Mesenchymal stem cell (in vitro differentiated cells and primary cell): ENCODE measurements at regions not wholly inside any gene's neighbourhood (a gene's known extent, or its start where the extent isn't known, plus 50 kb on each side); places are given as distances from the start of the nearest gene placed in this dataset.

Source experiments
- DNase-seq: peaks from one replicate; pipeline ENCODE4 v3.0.0-alpha.2; 2013
- H2AFZ ChIP-seq: one replicate; pipeline ENCODE4 v1.6.1; 2013; ENCODE audit warnings: low read depth, mild to moderate bottlenecking, control low read depth, inconsistent platforms, low read length, moderate library complexity
- H2AK5ac ChIP-seq: 2 replicates; pipeline ENCODE4 v1.6.1; 2013; ENCODE audit warnings: low read length, moderate library complexity, mild to moderate bottlenecking, inconsistent platforms; ENCODE audit not compliant: severe bottlenecking
- H2BK120ac ChIP-seq: one replicate; pipeline ENCODE4 v1.6.1; 2013; ENCODE audit warnings: low read depth, mild to moderate bottlenecking, inconsistent platforms, low read length, moderate library complexity
- H2BK12ac ChIP-seq, 2 experiments: one replicate each; pipeline ENCODE4 v1.6.1; 2013; ENCODE audit warnings: inconsistent platforms in 2 of 2, low read length in 2 of 2, mild to moderate bottlenecking in 2 of 2, moderate library complexity in 2 of 2, control low read depth in 1 of 2
- H2BK15ac ChIP-seq: one replicate; pipeline ENCODE4 v1.6.1; 2013; ENCODE audit warnings: mild to moderate bottlenecking, low read depth, inconsistent platforms; ENCODE audit not compliant: poor library complexity, severe bottlenecking
- H2BK5ac ChIP-seq: 2 replicates; pipeline ENCODE4 v1.6.1; 2013; ENCODE audit warnings: low read depth, mild to moderate bottlenecking, low read length, control low read depth, inconsistent platforms; ENCODE audit not compliant: poor library complexity, severe bottlenecking
- H3K14ac ChIP-seq, 2 experiments: one replicate each; pipeline ENCODE4 v1.6.1; 2013; ENCODE audit warnings: inconsistent platforms in 2 of 2, low read length in 2 of 2, control low read depth in 1 of 2, mild to moderate bottlenecking in 1 of 2, moderate library complexity in 1 of 2
- H3K18ac ChIP-seq, 2 experiments: one replicate each; pipeline ENCODE4 v1.6.1; 2013; ENCODE audit warnings: inconsistent platforms in 2 of 2, low read length in 2 of 2, control low read depth in 1 of 2, low read depth in 1 of 2, mild to moderate bottlenecking in 1 of 2
- H3K23ac ChIP-seq, 2 experiments: one replicate each; pipeline ENCODE4 v1.6.1; 2013; ENCODE audit warnings: inconsistent platforms in 2 of 2, low read length in 2 of 2, mild to moderate bottlenecking in 2 of 2, moderate library complexity in 2 of 2, control low read depth in 1 of 2
- H3K27ac ChIP-seq: 2 replicates; pipeline ENCODE4 v1.5.1; 2013; ENCODE audit warnings: mild to moderate bottlenecking, moderate library complexity, low read length, control low read depth, inconsistent platforms; ENCODE audit not compliant: poor library complexity, severe bottlenecking
- H3K27me3 ChIP-seq, 2 experiments: 2 replicates each; pipeline versions ENCODE4 v1.6.1 to v1.7.0; 2013; ENCODE audit warnings: low read length in 2 of 2, mild to moderate bottlenecking in 2 of 2, moderate library complexity in 2 of 2, control low read depth in 1 of 2, inconsistent platforms in 1 of 2; ENCODE audit not compliant: control insufficient read depth in 1 of 2, insufficient read depth in 1 of 2
- H3K36me3 ChIP-seq, 2 experiments: 2 replicates each; pipeline versions ENCODE4 v1.6.1 to v1.7.0; 2013; ENCODE audit warnings: low read length in 2 of 2, control low read depth in 1 of 2, inconsistent platforms in 1 of 2, low read depth in 1 of 2, mild to moderate bottlenecking in 1 of 2; ENCODE audit not compliant: insufficient read depth in 2 of 2, control insufficient read depth in 1 of 2
- H3K4ac ChIP-seq, 2 experiments: one replicate each; pipeline ENCODE4 v1.6.1; 2013; ENCODE audit warnings: inconsistent platforms in 2 of 2, low read length in 2 of 2, mild to moderate bottlenecking in 2 of 2, moderate library complexity in 2 of 2, control low read depth in 1 of 2, low read depth in 1 of 2
- H3K4me1 ChIP-seq: 2 replicates; pipeline ENCODE4 v1.6.1; 2013; ENCODE audit warnings: low read depth, low read length, control low read depth; ENCODE audit not compliant: control insufficient read depth, insufficient read depth
- H3K4me2 ChIP-seq: 2 replicates; pipeline ENCODE4 v1.6.1; 2013; ENCODE audit warnings: low read length, mild to moderate bottlenecking, inconsistent platforms; ENCODE audit not compliant: poor library complexity, severe bottlenecking
- H3K4me3 ChIP-seq, 2 experiments: 2 replicates each; pipeline versions ENCODE4 v1.5.1 to v1.7.0; 2013; ENCODE audit warnings: low read length in 2 of 2, mild to moderate bottlenecking in 2 of 2, control low read depth in 1 of 2, low read depth in 1 of 2; ENCODE audit not compliant: insufficient read depth in 1 of 2
- H3K79me1 ChIP-seq: replicated peaks from 2 replicates; pipeline ENCODE4 v1.6.1; 2013; ENCODE audit warnings: mild to moderate bottlenecking, control low read depth, low read length, inconsistent platforms; ENCODE audit not compliant: poor library complexity, severe bottlenecking
- H3K9ac ChIP-seq: 2 replicates; pipeline ENCODE4 v1.7.0; 2013; ENCODE audit warnings: mild to moderate bottlenecking, low read length, moderate library complexity
- H3K9me3 ChIP-seq: 2 replicates; pipeline ENCODE4 v1.7.0; 2013; ENCODE audit warnings: mild to moderate bottlenecking, low read length; ENCODE audit not compliant: control insufficient read depth
- H4K8ac ChIP-seq: one replicate; pipeline ENCODE4 v1.6.1; 2013; ENCODE audit warnings: inconsistent platforms, mild to moderate bottlenecking, low read length, moderate library complexity
- H4K91ac ChIP-seq: one replicate; pipeline ENCODE4 v1.6.1; 2013; ENCODE audit warnings: mild to moderate bottlenecking, low read length, inconsistent platforms
- WGBS: methylation state at CpG from one replicate; pipeline ENCODE4 v1.1.7; 2013; ENCODE audit warnings: mixed read lengths; 5-methylcytosine and 5-hydroxymethylcytosine counted together

GRCh38 chr10:78307576-78307975 is 273.9 kb downstream of the RPS24 start:
- H3K14ac ChIP-seq, result no peak overlapping the region
- no peak overlapping the region for H3K18ac ChIP-seq
- H2BK15ac ChIP-seq, result no peak overlapping the region
- no peak overlapping the region for H3K4me3 ChIP-seq
- no peak for DNase-seq
- no peak overlapping the region for H2BK12ac ChIP-seq
- H3K36me3 ChIP-seq, result no peaks in the 10 kb centered on the region
- H3K9me3 ChIP-seq, result no peaks in the 10 kb centered on the region
- H2AK5ac ChIP-seq, result no peak overlapping the region
- H2BK120ac ChIP-seq, result no peak overlapping the region
- H2AFZ ChIP-seq, result no peak overlapping the region
- no peak overlapping the region for H4K8ac ChIP-seq
- no peaks in the 10 kb centered on the region for H3K79me1 ChIP-seq
- WGBS, result 48% methylated on average over 1 of the region's 1 CpG
- H3K27me3 ChIP-seq, result no peaks in the 10 kb centered on the region
- peaks cover 13% of the 10 kb centered on the region for H3K4me1 ChIP-seq
- H3K9ac ChIP-seq, result peak overlapping the region; percentile 2
- no peak overlapping the region for H3K23ac ChIP-seq
- H2BK5ac ChIP-seq, result no peak overlapping the region
- no peak overlapping the region for H4K91ac ChIP-seq
- H3K27ac ChIP-seq, result no peak overlapping the region
- H3K4me2 ChIP-seq, result no peak overlapping the region
- H3K4ac ChIP-seq, result no peak overlapping the region

GRCh38 chr10:78309536-78310237 is 276.0 kb downstream of the RPS24 start:
- no peak overlapping the region for H3K4me3 ChIP-seq
- H4K91ac ChIP-seq, result no peak overlapping the region
- H2AK5ac ChIP-seq, result no peak overlapping the region
- 96% methylated on average over 7 of the region's 15 CpGs for WGBS
- no peak overlapping the region for H4K8ac ChIP-seq
- no peak overlapping the region for H3K9ac ChIP-seq
- no peaks in the 10 kb centered on the region for H3K79me1 ChIP-seq
- no peak overlapping the region for H3K14ac ChIP-seq
- no peak overlapping the region for H2BK15ac ChIP-seq
- H3K27me3 ChIP-seq, result no peaks in the 10 kb centered on the region
- no peak overlapping the region for H3K18ac ChIP-seq
- no peak overlapping the region for H2AFZ ChIP-seq
- H2BK120ac ChIP-seq, result no peak overlapping the region
- no peak for DNase-seq
- no peak overlapping the region for H2BK12ac ChIP-seq
- H3K36me3 ChIP-seq, result no peaks in the 10 kb centered on the region
- no peak overlapping the region for H3K27ac ChIP-seq
- H3K9me3 ChIP-seq, result peaks cover 1% of the 10 kb centered on the region
- no peak overlapping the region for H2BK5ac ChIP-seq
- H3K23ac ChIP-seq, result no peak overlapping the region
- no peak overlapping the region for H3K4ac ChIP-seq
- peaks cover 8% of the 10 kb centered on the region for H3K4me1 ChIP-seq
- H3K4me2 ChIP-seq, result no peak overlapping the region

- DNase-seq, result no peak
- no peak overlapping the region for H3K9ac ChIP-seq
- 64% methylated on average over 2 of the region's 2 CpGs for WGBS
- H4K8ac ChIP-seq, result no peak overlapping the region
- peaks cover 7% of the 10 kb centered on the region for H3K9me3 ChIP-seq
- H3K27me3 ChIP-seq, result no peaks in the 10 kb centered on the region
- no peak overlapping the region for H3K23ac ChIP-seq
- H2AFZ ChIP-seq, result no peak overlapping the region
- H3K27ac ChIP-seq, result no peak overlapping the region
- no peak overlapping the region for H3K4me2 ChIP-seq
- no peak overlapping the region for H3K4me3 ChIP-seq
- no peaks in the 10 kb centered on the region for H3K79me1 ChIP-seq
- peaks cover 0 to 2% of the 10 kb centered on the region in 2 experiments for H3K36me3 ChIP-seq
- no peak overlapping the region for H2BK15ac ChIP-seq
- no peak overlapping the region for H3K14ac ChIP-seq
- no peak overlapping the region for H2BK5ac ChIP-seq
- no peak overlapping the region for H4K91ac ChIP-seq
- peak overlapping the region in 1 of 2 experiments; percentile 40 for H2BK12ac ChIP-seq
- no peak overlapping the region for H3K18ac ChIP-seq
- H2AK5ac ChIP-seq, result no peak overlapping the region
- no peak overlapping the region for H3K4ac ChIP-seq
- no peak overlapping the region for H2BK120ac ChIP-seq
- H3K4me1 ChIP-seq, result peaks cover 8% of the 10 kb centered on the region
These were observed 276.9 kb downstream of the RPS24 start for GRCh38 chr10:78310481-78311080.

GRCh38 chr10:78312197-78313047 is 278.8 kb downstream of the RPS24 start:
- H3K4me2 ChIP-seq, result no peak overlapping the region
- H3K14ac ChIP-seq, result no peak overlapping the region
- H3K18ac ChIP-seq, result no peak overlapping the region
- H3K23ac ChIP-seq, result no peak overlapping the region
- no peaks in the 10 kb centered on the region for H3K27me3 ChIP-seq
- H3K4me3 ChIP-seq, result no peak overlapping the region
- WGBS, result 60% methylated on average over 8 of the region's 9 CpGs
- H3K36me3 ChIP-seq, result peaks cover 0 to 2% of the 10 kb centered on the region in 2 experiments
- peaks cover 7% of the 10 kb centered on the region for H3K9me3 ChIP-seq
- no peak overlapping the region for H2BK15ac ChIP-seq
- H2BK120ac ChIP-seq, result no peak overlapping the region
- no peak overlapping the region for H2BK5ac ChIP-seq
- H2AK5ac ChIP-seq, result peak overlapping the region; percentile 34
- peak overlapping the region in 1 of 2 experiments; percentile 80 for H2BK12ac ChIP-seq
- no peak overlapping the region for H3K4ac ChIP-seq
- no peak overlapping the region for H4K8ac ChIP-seq
- H3K9ac ChIP-seq, result peak overlapping the region; percentile 9
- peak overlapping the region; percentile 61 for H4K91ac ChIP-seq
- peaks cover 15% of the 10 kb centered on the region for H3K4me1 ChIP-seq
- H2AFZ ChIP-seq, result no peak overlapping the region
- no peak overlapping the region for H3K27ac ChIP-seq
- peak; percentile 88 for DNase-seq
- no peaks in the 10 kb centered on the region for H3K79me1 ChIP-seq
